ENCODE measurements at regions not wholly inside any gene's neighbourhood (a gene's known extent, or its start where the extent isn't known, plus 50 kb on each side); places are given as distances from the start of the nearest gene placed in this dataset.

- Histone ChIP-seq H3K4me1 (ENCODE audit: control insufficient read depth, insufficient read depth, low read length) (no peaks in the 10 kb centered on the region), H3K9me3 (ENCODE audit: control insufficient read depth, insufficient read depth, low read depth, low read length) (no peaks in the 10 kb centered on the region), H3K36me3 (ENCODE audit: control insufficient read depth in 2 of 2, insufficient read depth in 1 of 2, low read length in 2 of 2) (no peaks in the 10 kb centered on the region), H3K27ac (ENCODE audit: extremely low read depth, low read depth, low read length) (no peak overlapping the region), H3K4me3 (ENCODE audit: low read depth, low read length) (no peak overlapping the region)
- ChIA-PET CTCF (interaction anchor here (0.7 to 0.8 kb wide), 2 partner anchors 16 to 1050 kb away, joined by 3 read pairs; no protein-coding TSS in a partner anchor), POLR2A (no interaction called here)
- TF ChIP-seq ZNF18 (tag by site-specific recombination; IDR thresholded peaks at IDR 0.05) (no peak), SALL2 (tag by site-specific recombination; IDR thresholded peaks at IDR 0.05; ENCODE audit: borderline replicate concordance) (no peak), ZNF571 (tag by site-specific recombination; IDR thresholded peaks at IDR 0.05) (no peak), ZBTB21 (tag by site-specific recombination; IDR thresholded peaks at IDR 0.05) (no peak), ZNF544 (tag by site-specific recombination; IDR thresholded peaks at IDR 0.05) (no peak), ZNF488 (tag by site-specific recombination; IDR thresholded peaks at IDR 0.05) (no peak), ZNF311 (tag by site-specific recombination; IDR thresholded peaks at IDR 0.05; ENCODE audit: borderline replicate concordance) (no peak), BCL6B (tag by site-specific recombination; IDR thresholded peaks at IDR 0.05) (no peak), REST (tag by site-specific recombination; IDR thresholded peaks at IDR 0.05) (no peak), ZNF843 (tag by site-specific recombination; IDR thresholded peaks at IDR 0.05) (no peak), ZNF76 (tag by site-specific recombination; IDR thresholded peaks at IDR 0.05; ENCODE audit: borderline replicate concordance, low read depth) (no peak)
Observed at GRCh38 chrX:151510203-151510602, 53.3 kb upstream of the PASD1 start.

- Histone ChIP-seq H3K4me3 (ENCODE audit: low read depth, low read length) (no peak overlapping the region), H3K4me1 (ENCODE audit: control insufficient read depth, insufficient read depth, low read length) (no peaks in the 10 kb centered on the region), H3K36me3 (ENCODE audit: control insufficient read depth in 2 of 2, insufficient read depth in 1 of 2, low read length in 2 of 2) (no peaks in the 10 kb centered on the region), H3K27ac (ENCODE audit: extremely low read depth, low read depth, low read length) (no peak overlapping the region), H3K9me3 (ENCODE audit: control insufficient read depth, insufficient read depth, low read depth, low read length) (no peaks in the 10 kb centered on the region)
- CTCF ChIA-PET = interaction anchor here (0.6 to 1.5 kb wide), 3 partner anchors 9 to 963 kb away, joined by 3 to 4 read pairs (median 3); no protein-coding TSS in a partner anchor
- POLR2A ChIA-PET = no interaction called here
- no peak for TF ChIP-seq ZNF169 (tag by site-specific recombination; IDR thresholded peaks at IDR 0.05)
- TF ChIP-seq ZNF704 (tag by site-specific recombination; IDR thresholded peaks at IDR 0.05) = no peak
- TF ChIP-seq ZNF311 (tag by site-specific recombination; IDR thresholded peaks at IDR 0.05; ENCODE audit: borderline replicate concordance) = no peak
- TF ChIP-seq ZNF114 (tag by site-specific recombination; IDR thresholded peaks at IDR 0.05) = no peak
- no peak for TF ChIP-seq ZNF404 (tag by site-specific recombination; IDR thresholded peaks at IDR 0.05)
Observed at GRCh38 chrX:151513472-151513871, 50.0 kb upstream of the PASD1 start.

Measured in HEK293 (cell line).